Testis (tissue), 2 donors: ENCODE measurements at regions not wholly inside any gene's neighbourhood (a gene's known extent, or its start where the extent isn't known, plus 50 kb on each side); places are given as distances from the start of the nearest gene placed in this dataset.

Experiments used
- DNase-seq: peaks from one replicate; pipeline ENCODE4 v3.0.0-alpha.2; 2019
- H3K27ac ChIP-seq, 2 donors: fragments of 200-600 bp; sonication (generic); one replicate each; pipeline ENCODE4 v1.5.1; 2019
- H3K27me3 ChIP-seq: fragments of 200-600 bp; sonication (generic); one replicate; pipeline ENCODE4 v1.5.1; 2019
- H3K36me3 ChIP-seq: fragments of 200-600 bp; sonication (generic); one replicate; pipeline ENCODE4 v1.5.1; 2017; ENCODE audit warnings: low read depth; ENCODE audit errors: missing control alignments
- H3K4me1 ChIP-seq: fragments of 200-600 bp; sonication (generic); one replicate; pipeline ENCODE4 v1.5.1; 2019
- H3K4me3 ChIP-seq, 2 donors: fragments of 200-600 bp; sonication (generic); one replicate each; pipeline ENCODE4 v1.5.1; 2017 to 2019
- H3K9me3 ChIP-seq: fragments of 200-600 bp; sonication (generic); one replicate; pipeline ENCODE4 v1.5.1; 2017
- POLR2A ChIP-seq: fragments of 450-650 bp; IDR thresholded peaks from one replicate; pipeline ENCODE4 v1.6.1; 2017; ENCODE audit warnings: antibody characterized with exemption, mild to moderate bottlenecking, moderate library complexity
- WGBS, 2 donors: methylation state at CpG; one replicate each; pipeline ENCODE4 v1.1.5; 2018; 5-methylcytosine and 5-hydroxymethylcytosine counted together
- intact Hi-C: fragments of 100-400 bp; cut with DNase I; formaldehyde crosslinking; loops from one replicate; pipeline ENCODE4 v1.15.1; 2023; ENCODE audit warnings: low total_unique reads
- TF ChIP-seq, protein P1 (sequence below), 3 experiments: fragments of 450-650 bp in 2 of 3; fragments of 200-600 bp in 1 of 3; sonication (generic) in 1 of 3; IDR thresholded peaks; one replicate each; pipeline ENCODE4 v1.5.1; 2016 to 2019; ENCODE audit warnings: antibody characterized with exemption in 3 of 3, mild to moderate bottlenecking in 2 of 3, moderate library complexity in 1 of 3

DNA sequence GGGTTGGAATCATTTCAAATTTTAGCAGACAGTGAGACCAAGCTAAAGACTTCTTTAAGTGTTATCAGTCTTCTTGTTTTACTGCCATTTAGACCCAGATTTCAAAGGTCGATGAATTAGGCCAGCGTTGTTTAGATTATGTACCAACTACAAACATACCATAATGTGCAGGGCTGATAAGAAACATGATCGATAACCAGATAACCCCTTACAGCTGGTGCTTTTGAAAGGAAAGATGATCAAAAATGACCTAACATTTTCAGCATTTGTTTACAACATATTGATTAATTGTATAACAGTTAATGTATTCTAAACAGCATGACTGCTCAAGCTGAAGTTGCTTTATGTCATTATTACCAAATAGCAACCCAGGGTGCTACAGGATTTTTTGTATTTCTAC lies 400.4 kb upstream of the FAM241A start:
- DNase-seq, result no peak

DNA sequence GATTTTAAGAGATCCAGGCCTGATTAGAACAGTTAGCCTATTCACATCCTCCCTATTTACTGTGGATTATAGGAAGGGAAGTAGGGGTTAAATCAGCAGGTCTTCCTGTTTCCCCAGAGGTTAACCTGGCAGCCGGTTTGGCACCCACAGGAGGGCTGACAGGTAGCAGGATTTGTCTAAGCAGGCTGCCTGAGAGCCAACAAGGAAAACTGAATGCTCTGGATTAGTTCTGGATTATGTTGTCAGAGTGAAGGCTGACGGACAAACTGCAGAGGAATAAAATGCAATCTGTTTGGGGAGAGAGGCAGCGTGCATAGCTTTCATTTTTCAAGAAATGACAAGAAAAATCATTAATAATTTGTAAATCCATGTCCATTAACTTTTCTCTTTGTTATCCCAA lies 397.1 kb upstream of the FAM241A start:
- intact Hi-C loops, result no loop called here
- no peaks in the 10 kb centered on the region for H3K27me3 ChIP-seq
- WGBS, 2 donors, result 46 to 58% methylated on average over 3 of the region's 3 CpGs
- no peak overlapping the region for H3K27ac ChIP-seq
- no peaks in the 10 kb centered on the region for H3K9me3 ChIP-seq
- no peak overlapping the region for H3K4me3 ChIP-seq
- no peaks in the 10 kb centered on the region for H3K4me1 ChIP-seq
- TF ChIP-seq POLR2A, result no peak
- TF ChIP-seq, protein P1, sequence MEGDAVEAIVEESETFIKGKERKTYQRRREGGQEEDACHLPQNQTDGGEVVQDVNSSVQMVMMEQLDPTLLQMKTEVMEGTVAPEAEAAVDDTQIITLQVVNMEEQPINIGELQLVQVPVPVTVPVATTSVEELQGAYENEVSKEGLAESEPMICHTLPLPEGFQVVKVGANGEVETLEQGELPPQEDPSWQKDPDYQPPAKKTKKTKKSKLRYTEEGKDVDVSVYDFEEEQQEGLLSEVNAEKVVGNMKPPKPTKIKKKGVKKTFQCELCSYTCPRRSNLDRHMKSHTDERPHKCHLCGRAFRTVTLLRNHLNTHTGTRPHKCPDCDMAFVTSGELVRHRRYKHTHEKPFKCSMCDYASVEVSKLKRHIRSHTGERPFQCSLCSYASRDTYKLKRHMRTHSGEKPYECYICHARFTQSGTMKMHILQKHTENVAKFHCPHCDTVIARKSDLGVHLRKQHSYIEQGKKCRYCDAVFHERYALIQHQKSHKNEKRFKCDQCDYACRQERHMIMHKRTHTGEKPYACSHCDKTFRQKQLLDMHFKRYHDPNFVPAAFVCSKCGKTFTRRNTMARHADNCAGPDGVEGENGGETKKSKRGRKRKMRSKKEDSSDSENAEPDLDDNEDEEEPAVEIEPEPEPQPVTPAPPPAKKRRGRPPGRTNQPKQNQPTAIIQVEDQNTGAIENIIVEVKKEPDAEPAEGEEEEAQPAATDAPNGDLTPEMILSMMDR (IDR thresholded peaks at IDR 0.05), result no peak
- no peaks in the 10 kb centered on the region for H3K36me3 ChIP-seq
- no peak for DNase-seq

More for the DNA sequence above, 400.4 kb upstream of the FAM241A start:
- Histone ChIP-seq H3K4me3 (no peak overlapping the region), H3K36me3 (no peaks in the 10 kb centered on the region), H3K27ac (no peak overlapping the region), H3K27me3 (no peaks in the 10 kb centered on the region), H3K9me3 (no peaks in the 10 kb centered on the region), H3K4me1 (no peaks in the 10 kb centered on the region)
- TF ChIP-seq, protein P1 (IDR thresholded peaks at IDR 0.05), result no peak
- no peak for TF ChIP-seq POLR2A
- 48 to 54% methylated on average over 3 of the region's 3 CpGs for WGBS, 2 donors
- intact Hi-C loops, result no loop called here

DNA sequence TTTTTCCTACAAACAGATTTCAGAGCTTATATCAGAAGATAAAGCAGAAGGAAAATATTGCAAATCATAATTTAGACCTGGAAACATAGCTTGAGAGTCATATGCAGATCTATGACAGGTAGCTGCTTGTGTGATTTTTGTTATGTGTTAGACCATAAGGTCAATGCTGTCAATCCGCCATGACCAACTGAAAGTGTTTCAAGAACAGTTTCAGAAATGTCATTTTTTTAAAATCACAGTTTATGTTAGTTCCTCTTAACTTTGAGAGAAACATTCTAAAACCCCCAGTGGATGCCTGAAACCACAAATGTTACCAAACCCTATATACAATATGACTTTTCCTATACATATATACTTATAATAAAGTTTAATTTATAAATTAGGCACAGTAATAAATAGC lies 391.3 kb upstream of the FAM241A start:
- Histone ChIP-seq H3K4me3 (no peak overlapping the region), H3K9me3 (no peaks in the 10 kb centered on the region), H3K27ac (no peak overlapping the region), H3K27me3 (no peaks in the 10 kb centered on the region), H3K4me1 (no peaks in the 10 kb centered on the region), H3K36me3 (no peaks in the 10 kb centered on the region)
- 93 to 100% methylated on average over 1 of the region's 1 CpG for WGBS, 2 donors
- no peak for TF ChIP-seq POLR2A
- no peak for DNase-seq
- intact Hi-C loops, result no loop called here

DNA sequence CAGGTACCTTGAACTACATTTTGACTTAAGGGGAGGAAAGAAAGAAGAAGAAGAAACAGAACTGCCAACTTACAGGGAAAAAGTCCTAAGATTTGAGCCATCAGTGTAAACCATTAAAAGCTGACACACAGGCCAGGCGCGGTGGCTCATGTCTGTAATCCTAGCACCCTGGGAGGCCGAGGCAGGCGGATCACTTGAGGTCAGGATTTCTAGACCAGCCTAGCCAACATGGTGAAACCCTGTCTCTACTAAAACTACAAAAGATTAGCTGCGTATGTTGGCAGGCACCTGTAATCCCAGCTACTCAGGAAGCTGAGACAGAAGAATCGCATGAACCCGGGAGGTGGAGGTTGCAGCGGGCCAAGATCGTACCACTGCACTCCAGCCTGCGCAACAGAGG lies 389.7 kb upstream of the FAM241A start:
- H3K4me3 ChIP-seq, result no peak overlapping the region
- WGBS, 2 donors, result 96% methylated on average over 10 of the region's 10 CpGs
- TF ChIP-seq, protein P1 (IDR thresholded peaks at IDR 0.05), result no peak
- no peak for TF ChIP-seq POLR2A
- no peak overlapping the region for H3K27ac ChIP-seq
- no peaks in the 10 kb centered on the region for H3K9me3 ChIP-seq
- no peaks in the 10 kb centered on the region for H3K36me3 ChIP-seq
- no peaks in the 10 kb centered on the region for H3K4me1 ChIP-seq
- H3K27me3 ChIP-seq, result no peaks in the 10 kb centered on the region
- no peak for DNase-seq
- intact Hi-C loops, result no loop called here

DNA sequence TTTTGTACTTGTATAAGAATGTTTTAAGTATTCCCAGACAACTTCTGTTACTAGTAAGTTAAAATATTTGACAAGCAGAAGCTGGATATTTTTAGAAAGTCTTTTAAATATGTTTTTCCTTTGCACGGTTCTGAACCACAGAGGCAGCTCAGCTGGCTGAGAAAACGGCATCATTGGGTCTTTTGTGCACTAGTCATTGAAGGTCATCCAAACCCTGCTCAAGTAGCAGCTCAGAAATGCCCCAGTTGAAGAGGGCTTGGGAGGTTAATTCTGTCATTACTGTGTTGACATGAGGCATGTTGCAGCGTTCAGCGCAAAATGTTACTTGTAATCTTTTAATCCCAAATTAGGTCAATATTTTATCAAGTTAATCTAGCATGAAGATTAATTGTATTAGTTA lies 383.7 kb upstream of the FAM241A start:
- Histone ChIP-seq H3K9me3 (no peaks in the 10 kb centered on the region), H3K4me1 (no peaks in the 10 kb centered on the region), H3K4me3 (no peak overlapping the region), H3K27ac (no peak overlapping the region), H3K27me3 (no peaks in the 10 kb centered on the region), H3K36me3 (no peaks in the 10 kb centered on the region)
- DNase-seq, result no peak
- intact Hi-C loops, result no loop called here
- 41 to 44% methylated on average over 4 of the region's 4 CpGs for WGBS, 2 donors
- TF ChIP-seq, protein P1 (IDR thresholded peaks at IDR 0.05), result no peak
- no peak for TF ChIP-seq POLR2A
